Ramos (cell line): ENCODE measurements at regions not wholly inside any gene's neighbourhood (a gene's known extent, or its start where the extent isn't known, plus 50 kb on each side); places are given as distances from the start of the nearest gene placed in this dataset.

Source experiments
- in situ Hi-C: fragments of 300-500 bp; cut with MboI; formaldehyde crosslinking; loops from one replicate; pipeline ENCODE4 v1.14.3; 2022; ENCODE audit warnings: low sequenced_read_pairs; ENCODE audit not compliant: unreplicated experiment

DNA sequence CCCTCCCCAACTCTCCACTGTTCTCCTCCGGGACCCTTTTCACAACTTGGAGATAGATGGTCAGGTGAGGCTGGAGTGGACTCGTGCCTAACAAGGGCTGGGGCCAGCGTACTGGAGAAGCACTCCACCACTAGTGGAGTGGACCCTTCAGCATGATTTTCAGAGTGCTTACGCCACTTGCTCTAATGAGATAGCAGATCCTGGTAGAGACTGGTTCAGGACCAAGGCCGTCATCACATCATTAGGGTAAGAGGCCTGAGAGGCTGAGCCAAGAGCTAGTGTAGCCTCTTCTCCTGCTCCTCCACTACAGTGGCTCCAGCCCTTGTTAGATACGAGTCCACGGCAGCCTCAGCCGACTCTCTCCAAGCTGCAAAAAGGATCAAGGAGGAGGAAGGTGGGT lies 66.9 kb upstream of the NTRK3 start:
- in situ Hi-C loops: no loop called here

DNA sequence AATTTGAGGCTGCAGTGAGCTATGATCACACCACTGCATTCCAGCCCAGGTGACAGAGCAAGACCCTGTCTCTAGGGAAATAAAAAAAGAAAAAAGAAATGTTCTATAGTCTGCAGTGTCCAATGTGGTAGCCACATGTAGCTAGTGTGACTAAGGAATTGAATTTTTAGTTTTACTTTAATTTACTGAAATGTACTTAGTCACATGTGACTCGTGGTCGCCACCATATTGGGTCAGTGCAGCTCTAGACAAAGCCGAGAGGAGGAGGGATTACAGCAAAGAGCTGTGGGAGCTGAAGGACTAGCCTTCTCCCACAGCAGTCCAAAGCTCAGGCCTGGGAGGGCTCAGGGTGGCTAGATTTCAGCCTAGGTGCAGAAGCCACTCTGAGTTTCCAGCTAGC lies 65.9 kb upstream of the NTRK3 start:
- in situ Hi-C loops: no loop called here

DNA sequence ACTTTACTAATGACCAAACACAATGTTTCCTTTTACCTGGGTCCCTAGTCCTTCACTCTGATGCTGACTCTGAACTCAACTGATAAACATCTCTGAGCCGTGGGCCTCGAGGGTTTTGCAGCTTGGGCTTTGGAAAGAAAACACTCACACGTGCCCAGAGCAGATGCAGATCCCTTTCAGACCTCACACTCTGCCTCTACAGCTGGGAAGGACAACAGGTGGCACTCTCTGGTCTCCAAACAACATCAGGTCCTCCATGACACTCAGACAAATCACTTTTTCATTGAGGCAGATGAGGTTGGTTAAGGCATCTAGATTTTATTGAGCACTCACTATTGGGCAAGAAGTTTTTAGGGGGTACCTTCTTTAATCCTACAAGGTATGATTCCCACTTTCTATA lies 64.7 kb upstream of the NTRK3 start:
- in situ Hi-C loops: no loop called here

DNA sequence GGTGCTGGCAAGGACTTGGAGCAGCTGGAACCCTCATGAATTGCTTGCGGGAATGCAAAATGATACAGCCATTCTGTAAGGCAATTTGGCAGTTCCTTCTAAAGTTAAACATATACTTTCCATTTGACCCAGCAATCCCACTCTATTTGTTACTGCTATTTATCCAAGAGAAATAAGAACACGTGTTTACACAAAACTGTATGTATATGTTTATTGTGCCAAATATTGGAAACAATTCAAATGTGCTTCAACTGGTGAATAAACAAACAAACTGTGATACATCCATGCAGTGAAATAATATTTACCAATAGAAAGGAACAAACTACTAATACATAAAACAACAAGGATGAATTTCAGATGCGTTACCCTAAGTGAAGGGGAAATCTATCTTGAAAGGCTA lies 60.0 kb upstream of the NTRK3 start:
- in situ Hi-C loops: no loop called here

DNA sequence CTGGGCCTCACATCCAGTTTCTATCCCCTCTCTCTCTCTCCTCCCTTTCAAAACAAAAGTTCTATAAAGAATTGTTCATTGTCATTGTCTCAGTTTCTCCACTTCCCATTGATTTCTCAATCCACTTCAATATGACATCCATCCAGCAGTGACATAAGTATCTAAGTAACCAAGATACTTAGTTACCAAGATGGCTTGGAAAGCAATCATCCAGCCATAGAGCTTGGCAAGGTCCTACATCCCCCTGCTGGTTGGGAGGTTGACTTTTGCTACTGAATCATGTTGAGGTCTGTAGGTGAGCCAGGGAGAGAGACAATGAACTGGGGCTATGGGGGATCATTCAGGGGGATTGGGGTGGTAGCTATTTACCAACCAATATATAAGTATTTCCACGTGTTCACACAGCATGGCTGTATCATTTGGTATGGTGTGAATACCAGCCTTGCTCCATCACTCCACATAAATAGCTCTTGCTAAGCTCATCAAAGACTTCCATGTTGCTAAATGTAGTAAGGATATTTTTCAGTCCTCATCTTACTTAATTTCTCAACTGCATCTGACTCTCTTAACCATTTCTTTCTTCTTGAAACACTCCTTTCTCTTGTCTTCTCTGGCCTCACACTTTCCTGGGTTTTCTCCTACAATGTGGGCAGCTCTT lies 58.8 kb upstream of the NTRK3 start:
- in situ Hi-C loops: no loop called here

GRCh38 chr15:88312941-88313579 lies 56.5 kb upstream of the NTRK3 start:
- in situ Hi-C loops: no loop called here

DNA sequence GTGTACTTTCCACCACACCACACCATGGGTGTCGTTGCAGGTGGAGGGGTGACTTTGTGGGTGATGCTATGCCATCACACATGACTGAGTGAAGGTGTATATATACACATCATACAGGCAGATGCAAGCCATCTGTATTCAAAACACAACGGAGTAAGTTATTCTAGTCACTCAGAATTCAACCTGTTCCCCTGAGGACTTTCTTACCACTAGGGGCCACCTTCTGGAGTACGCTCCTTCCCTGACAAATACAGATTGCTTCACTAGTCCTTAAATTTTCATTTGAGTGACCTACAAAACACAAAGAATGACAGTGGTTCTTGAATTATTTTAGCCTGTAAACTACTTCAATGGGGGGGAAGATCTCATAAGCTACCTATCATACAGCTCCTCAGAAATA lies 52.8 kb upstream of the NTRK3 start:
- in situ Hi-C loops: no loop called here

DNA sequence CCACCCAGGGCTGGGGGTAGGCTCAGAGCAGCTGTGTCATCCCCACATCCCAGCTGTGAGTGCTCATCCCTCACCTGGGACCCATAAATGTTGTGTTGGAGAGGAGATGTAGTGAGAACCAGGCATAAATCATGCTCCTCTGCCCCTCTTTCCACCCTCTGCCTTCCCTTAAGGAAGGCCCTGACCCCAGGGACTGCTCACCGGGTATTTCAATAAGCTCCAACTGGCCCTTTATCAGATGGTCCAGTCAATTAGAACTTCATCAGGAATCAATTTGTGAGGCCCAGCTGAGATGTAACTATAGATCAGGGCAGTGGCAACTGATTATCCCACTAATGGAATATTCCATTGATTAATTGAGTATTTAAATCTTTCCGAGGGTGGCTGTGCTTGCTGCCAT lies 50.8 kb upstream of the NTRK3 start:
- in situ Hi-C loops: no loop called here
